22Rv1 (cell line): ENCODE measurements at regions not wholly inside any gene's neighbourhood (a gene's known extent, or its start where the extent isn't known, plus 50 kb on each side); places are given as distances from the start of the nearest gene placed in this dataset.

Source experiments
- H3K27ac ChIP-seq: fragments of 450-650 bp; 2 replicates; pipeline ENCODE4 v1.5.1; 2017
- CTCF ChIP-seq: fragments of 450-650 bp; IDR thresholded peaks from 2 replicates; pipeline ENCODE4 v1.5.1; 2017; ENCODE audit warnings: mild to moderate bottlenecking
- ZFX ChIP-seq: fragments of 450-650 bp; IDR thresholded peaks from 2 replicates; pipeline ENCODE4 v1.6.1; 2017; ENCODE audit warnings: antibody characterized with exemption, borderline replicate concordance

GRCh38 chr13:109859216-109859835 is 72.9 kb upstream of the IRS2 start:
- TF ChIP-seq CTCF (no peak), ZFX (no peak)
- no peak overlapping the region for H3K27ac ChIP-seq

- H3K27ac ChIP-seq, result no peak overlapping the region
- no peak for TF ChIP-seq ZFX
- no peak for TF ChIP-seq CTCF
These were observed 71.9 kb upstream of the IRS2 start for GRCh38 chr13:109858319-109858718.

GRCh38 chr13:109857803-109858202 is 71.4 kb upstream of the IRS2 start:
- TF ChIP-seq ZFX (no peak), CTCF (no peak)
- H3K27ac ChIP-seq, result no peak overlapping the region

- no peak for TF ChIP-seq CTCF
- TF ChIP-seq ZFX, result no peak
- H3K27ac ChIP-seq, result no peak overlapping the region
These were observed 70.9 kb upstream of the IRS2 start for GRCh38 chr13:109857325-109857724.

DNA sequence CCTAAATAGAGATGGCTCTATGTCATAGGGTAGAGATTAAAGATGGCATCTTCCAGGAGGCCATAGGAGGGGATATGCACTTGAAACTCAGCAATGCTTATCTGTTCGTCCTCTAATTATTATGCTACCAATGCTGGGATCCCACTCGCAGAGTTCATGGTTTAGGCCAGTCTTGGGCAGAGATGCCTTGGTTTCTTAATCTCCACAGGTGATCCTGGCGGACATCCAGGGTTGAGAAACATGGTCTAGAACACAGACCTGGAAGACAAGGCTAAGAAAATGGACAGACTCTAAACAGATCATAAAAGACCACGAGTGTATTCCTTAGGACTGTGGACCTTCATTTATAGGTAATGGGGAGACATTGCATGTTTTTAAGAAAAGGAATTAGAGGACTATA is 70.0 kb upstream of the IRS2 start:
- H3K27ac ChIP-seq, result no peak overlapping the region
- TF ChIP-seq CTCF, result no peak
- no peak for TF ChIP-seq ZFX

GRCh38 chr13:109853153-109853552 is 66.8 kb upstream of the IRS2 start:
- no peak overlapping the region for H3K27ac ChIP-seq

More at GRCh38 chr13:109853153-109853552, 66.8 kb upstream of the IRS2 start:
- TF ChIP-seq ZFX (no peak), CTCF (no peak)
